Effector memory CD8-positive, alpha-beta T cell (primary cell): ENCODE measurements at regions not wholly inside any gene's neighbourhood (a gene's known extent, or its start where the extent isn't known, plus 50 kb on each side); places are given as distances from the start of the nearest gene placed in this dataset.

Experiments
- ATAC-seq: fragments of 150-1000 bp; cut with Tn5 transposase; replicated peaks from 2 replicates; pipeline ENCODE4 v1.10.0; 2021; ENCODE audit warnings: mild to moderate bottlenecking, moderate library complexity
- DNase-seq, 3 experiments: peaks; one replicate each; pipeline ENCODE4 v3.0.0; 2021
- H3K27ac Mint-ChIP-seq, 2 donors: one replicate each; pipeline ENCODE4 v1.8.0; 2022; ENCODE audit warnings: mild to moderate bottlenecking in 2 of 2, mixed read lengths in 2 of 2, moderate library complexity in 2 of 2
- H3K27me3 Mint-ChIP-seq, 2 donors: one replicate each; pipeline ENCODE4 v1.8.0; 2022; ENCODE audit warnings: mixed read lengths in 2 of 2
- H3K36me3 Mint-ChIP-seq: one replicate; pipeline ENCODE4 v1.8.0; 2022; ENCODE audit warnings: mild to moderate bottlenecking, moderate library complexity, mixed read lengths; ENCODE audit not compliant: insufficient read depth
- H3K4me1 Mint-ChIP-seq, 2 donors: one replicate each; pipeline ENCODE4 v1.8.0; 2022; ENCODE audit warnings: low read depth in 2 of 2, mixed read lengths in 2 of 2
- H3K4me3 Mint-ChIP-seq, 2 donors: one replicate each; pipeline ENCODE4 v1.8.0; 2022; ENCODE audit warnings: mild to moderate bottlenecking in 2 of 2, mixed read lengths in 2 of 2, moderate library complexity in 2 of 2
- H3K9me3 Mint-ChIP-seq, 2 donors: one replicate each; pipeline ENCODE4 v1.8.0; 2022; ENCODE audit warnings: mixed read lengths in 2 of 2

DNA sequence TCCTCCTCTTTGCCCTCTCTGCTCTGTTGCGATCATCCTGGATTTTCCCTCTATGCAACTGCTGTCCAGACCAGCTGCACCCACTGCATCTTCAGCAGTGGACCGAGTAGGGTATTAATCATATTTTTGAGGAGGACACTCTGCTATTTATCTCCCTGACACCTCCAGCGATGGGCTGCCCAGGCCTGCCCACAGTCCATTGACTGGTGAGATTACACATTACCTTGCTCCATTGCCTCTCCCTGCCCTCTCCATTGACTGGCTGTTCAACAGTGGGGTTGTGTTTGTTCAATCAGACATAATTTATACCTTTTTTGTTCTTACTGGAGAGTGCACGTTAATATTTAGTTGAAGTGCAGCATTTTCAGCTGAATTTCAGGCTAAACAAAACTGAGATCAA lies 559.3 kb upstream of the ARRDC4 start:
- H3K4me1 Mint-ChIP-seq, result no peaks in the 10 kb centered on the region
- ATAC-seq (no peak), DNase-seq (no peak)
- peaks cover 5 to 22% of the 10 kb centered on the region in 2 donors for H3K9me3 Mint-ChIP-seq
- H3K27me3 Mint-ChIP-seq, result no peaks in the 10 kb centered on the region
- no peak overlapping the region for H3K4me3 Mint-ChIP-seq
- no peaks in the 10 kb centered on the region for H3K36me3 Mint-ChIP-seq
- H3K27ac Mint-ChIP-seq, result no peak overlapping the region

DNA sequence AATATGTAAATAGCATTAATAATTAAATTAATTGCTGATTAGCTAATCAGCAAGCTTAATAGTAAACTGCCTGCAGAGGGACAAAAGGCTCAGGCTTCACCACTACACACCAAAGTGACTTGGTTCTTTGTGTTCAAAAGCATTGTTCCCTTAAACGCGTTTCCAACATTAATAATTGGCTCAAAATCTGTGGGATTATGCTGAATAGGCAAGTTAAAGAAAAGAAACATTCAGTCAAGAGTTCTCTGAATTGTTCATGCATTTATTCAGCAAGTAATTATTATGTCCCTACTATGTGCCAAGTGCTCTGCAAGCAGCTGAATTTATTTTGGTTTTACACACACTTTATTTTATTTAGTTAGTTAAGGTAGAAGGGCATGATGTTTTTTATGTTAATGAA lies 558.5 kb upstream of the ARRDC4 start:
- H3K4me1 Mint-ChIP-seq, result no peaks in the 10 kb centered on the region
- H3K9me3 Mint-ChIP-seq, result peaks cover 7 to 22% of the 10 kb centered on the region in 2 donors
- H3K4me3 Mint-ChIP-seq, result no peak overlapping the region
- no peaks in the 10 kb centered on the region for H3K36me3 Mint-ChIP-seq
- DNase-seq (no peak), ATAC-seq (no peak)
- H3K27ac Mint-ChIP-seq, result no peak overlapping the region
- no peaks in the 10 kb centered on the region for H3K27me3 Mint-ChIP-seq

DNA sequence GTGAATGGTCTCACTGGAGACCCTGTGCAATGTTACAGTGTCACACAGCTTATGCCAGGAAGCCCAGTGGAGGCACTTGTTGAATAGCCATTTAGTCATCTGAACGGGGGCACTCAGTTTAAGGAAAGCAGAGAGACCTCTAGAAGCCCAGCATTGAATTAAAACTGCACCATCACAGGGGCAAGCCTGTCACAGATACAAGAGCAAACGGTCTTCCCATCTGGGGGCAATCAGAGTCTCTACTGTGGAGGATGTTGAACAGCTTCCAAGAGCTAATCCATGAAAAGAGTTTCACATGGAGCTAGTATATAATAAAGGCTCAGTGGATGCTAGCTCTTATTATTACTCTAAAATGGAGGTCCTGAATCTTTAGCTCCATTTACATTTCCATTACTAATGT lies 553.7 kb upstream of the ARRDC4 start:
- Mint-ChIP-seq H3K9me3 (peaks cover 7 to 12% of the 10 kb centered on the region in 2 donors), H3K4me3 (no peak overlapping the region), H3K27ac (no peak overlapping the region), H3K27me3 (no peaks in the 10 kb centered on the region), H3K36me3 (no peaks in the 10 kb centered on the region), H3K4me1 (no peaks in the 10 kb centered on the region)
- ATAC-seq (no peak), DNase-seq (no peak)

DNA sequence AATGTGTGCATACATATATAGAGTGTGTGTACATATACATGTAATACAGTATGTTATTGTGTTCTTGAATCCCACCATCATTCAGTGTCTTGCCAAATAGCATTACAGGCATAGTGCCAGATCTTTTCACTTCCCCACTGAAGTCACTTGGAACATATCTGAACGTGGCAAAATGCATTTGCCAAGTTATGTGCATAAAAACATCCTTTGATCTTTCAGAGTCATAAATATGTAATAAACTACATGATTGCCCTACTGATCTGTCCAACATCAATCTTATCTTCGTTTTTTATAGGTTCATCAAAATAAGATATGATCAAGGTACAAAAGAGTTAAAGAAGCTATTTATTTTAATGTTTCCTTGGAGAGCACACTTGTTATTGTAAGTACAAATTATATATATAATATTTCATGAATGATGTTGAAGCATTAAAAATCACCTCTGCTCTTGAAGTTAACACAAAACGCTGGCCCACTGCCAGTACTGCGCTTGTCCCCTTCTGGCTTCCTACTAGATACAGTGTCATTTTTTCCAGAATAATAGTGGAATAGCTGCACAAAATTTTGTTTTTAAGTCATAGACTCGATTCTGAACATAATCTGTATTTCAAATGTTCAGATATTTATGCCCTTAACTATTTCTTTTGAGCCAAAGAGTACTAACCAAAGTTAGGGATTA lies 549.5 kb upstream of the ARRDC4 start:
- ATAC-seq, result no peak
- Mint-ChIP-seq H3K27ac (no peak overlapping the region), H3K4me1 (no peaks in the 10 kb centered on the region), H3K9me3 (peaks cover 2 to 5% of the 10 kb centered on the region in 2 donors), H3K27me3 (no peaks in the 10 kb centered on the region), H3K4me3 (no peak overlapping the region), H3K36me3 (no peaks in the 10 kb centered on the region)
- DNase-seq, result no peak

DNA sequence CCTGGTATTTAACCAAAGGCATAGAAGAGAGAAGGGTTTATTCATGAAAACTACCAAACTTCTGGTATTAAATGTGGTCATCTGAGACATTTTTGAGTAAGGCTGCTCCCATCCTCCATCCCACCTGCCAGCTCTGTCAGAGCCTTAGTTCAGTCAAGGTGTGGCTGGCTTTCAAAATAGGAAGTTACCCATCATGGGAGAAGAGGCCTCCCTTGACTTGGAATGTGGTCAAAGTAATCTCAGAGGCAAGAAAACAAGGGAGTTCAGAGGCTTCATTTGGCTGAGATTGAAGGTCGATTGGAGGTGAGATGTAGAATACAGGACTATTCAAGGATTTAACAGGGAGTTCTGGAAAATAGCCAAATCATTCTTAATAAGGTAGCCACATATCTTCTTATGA lies 540.4 kb upstream of the ARRDC4 start:
- no peak overlapping the region for H3K4me3 Mint-ChIP-seq

DNA sequence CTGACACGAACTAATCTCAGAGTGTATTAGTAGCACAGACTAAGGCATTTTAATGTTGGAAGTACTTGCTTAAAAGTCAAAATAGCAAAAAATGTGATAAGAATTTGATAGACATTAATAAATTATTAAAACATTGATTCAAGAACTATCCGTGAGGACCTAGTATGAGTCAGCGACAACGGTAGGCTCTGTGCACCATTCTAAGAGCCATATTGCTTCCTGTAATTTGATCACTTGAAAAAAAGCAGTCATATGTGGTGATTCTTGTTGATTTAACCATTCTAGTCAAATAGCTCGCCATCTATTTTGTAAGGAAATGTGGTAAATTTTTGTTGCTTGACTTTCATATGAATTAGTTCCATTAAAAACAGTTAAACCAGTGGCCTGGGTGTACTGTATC lies 534.9 kb upstream of the ARRDC4 start:
- Mint-ChIP-seq H3K27ac (no peak overlapping the region), H3K4me1 (no peaks in the 10 kb centered on the region), H3K36me3 (no peaks in the 10 kb centered on the region), H3K4me3 (no peak overlapping the region), H3K9me3 (peaks cover 2 to 4% of the 10 kb centered on the region in 2 donors), H3K27me3 (no peaks in the 10 kb centered on the region)
- ATAC-seq (no peak), DNase-seq (no peak)

More for the DNA sequence above, 540.4 kb upstream of the ARRDC4 start:
- no peaks in the 10 kb centered on the region for H3K4me1 Mint-ChIP-seq
- no peak for DNase-seq
- H3K27ac Mint-ChIP-seq, result no peak overlapping the region
- H3K36me3 Mint-ChIP-seq, result no peaks in the 10 kb centered on the region
- H3K27me3 Mint-ChIP-seq, result no peaks in the 10 kb centered on the region
- peaks cover 6 to 13% of the 10 kb centered on the region in 2 donors for H3K9me3 Mint-ChIP-seq
- ATAC-seq, result no peak

DNA sequence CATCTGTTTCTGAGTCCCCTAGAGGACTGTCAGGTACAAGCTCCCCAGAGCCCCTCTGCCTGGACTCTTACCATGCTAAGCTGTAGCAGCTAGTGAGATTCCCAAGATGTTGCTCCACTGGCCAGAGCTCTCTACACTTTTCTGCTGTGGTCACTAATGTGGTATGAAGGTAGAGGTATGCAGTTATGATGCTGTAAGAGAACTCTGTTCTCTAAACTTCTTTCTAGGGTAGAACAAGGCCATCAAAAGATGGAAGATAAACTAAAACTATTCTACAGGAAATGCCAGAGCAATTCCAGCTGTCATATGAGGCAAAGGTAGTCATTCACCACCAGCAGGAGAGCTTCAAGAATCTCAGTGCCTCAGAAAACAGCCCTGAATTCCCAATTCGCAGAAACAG lies 517.4 kb upstream of the ARRDC4 start:
- Mint-ChIP-seq H3K27ac (no peak overlapping the region), H3K4me3 (no peak overlapping the region), H3K36me3 (no peaks in the 10 kb centered on the region), H3K4me1 (no peaks in the 10 kb centered on the region), H3K9me3 (peaks cover 4 to 7% of the 10 kb centered on the region in 2 donors), H3K27me3 (no peaks in the 10 kb centered on the region)
- ATAC-seq, result no peak
- no peak for DNase-seq

DNA sequence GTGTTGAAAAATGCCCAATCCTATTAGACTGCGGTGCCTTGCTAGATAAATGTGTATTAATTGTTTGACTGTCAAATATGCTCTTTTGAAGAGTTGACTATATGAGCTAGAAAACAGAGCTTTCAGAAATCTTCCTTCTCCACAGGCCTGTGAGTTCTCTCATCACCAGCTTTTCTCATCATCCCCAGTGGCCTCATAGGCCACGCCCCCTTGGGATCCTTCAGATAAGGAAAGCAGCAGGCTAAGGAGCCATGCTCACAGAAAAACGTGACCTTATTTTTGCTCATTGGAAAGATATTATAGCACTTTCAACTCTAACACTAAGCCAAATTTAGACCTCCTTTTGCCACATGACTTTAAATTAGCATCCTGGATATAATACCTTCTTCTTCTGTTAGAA lies 514.4 kb upstream of the ARRDC4 start:
- Mint-ChIP-seq H3K4me1 (no peaks in the 10 kb centered on the region), H3K9me3 (peaks cover 3 to 7% of the 10 kb centered on the region in 2 donors), H3K27ac (no peak overlapping the region), H3K36me3 (no peaks in the 10 kb centered on the region), H3K27me3 (no peaks in the 10 kb centered on the region), H3K4me3 (no peak overlapping the region)
- no peak for ATAC-seq
- no peak for DNase-seq

DNA sequence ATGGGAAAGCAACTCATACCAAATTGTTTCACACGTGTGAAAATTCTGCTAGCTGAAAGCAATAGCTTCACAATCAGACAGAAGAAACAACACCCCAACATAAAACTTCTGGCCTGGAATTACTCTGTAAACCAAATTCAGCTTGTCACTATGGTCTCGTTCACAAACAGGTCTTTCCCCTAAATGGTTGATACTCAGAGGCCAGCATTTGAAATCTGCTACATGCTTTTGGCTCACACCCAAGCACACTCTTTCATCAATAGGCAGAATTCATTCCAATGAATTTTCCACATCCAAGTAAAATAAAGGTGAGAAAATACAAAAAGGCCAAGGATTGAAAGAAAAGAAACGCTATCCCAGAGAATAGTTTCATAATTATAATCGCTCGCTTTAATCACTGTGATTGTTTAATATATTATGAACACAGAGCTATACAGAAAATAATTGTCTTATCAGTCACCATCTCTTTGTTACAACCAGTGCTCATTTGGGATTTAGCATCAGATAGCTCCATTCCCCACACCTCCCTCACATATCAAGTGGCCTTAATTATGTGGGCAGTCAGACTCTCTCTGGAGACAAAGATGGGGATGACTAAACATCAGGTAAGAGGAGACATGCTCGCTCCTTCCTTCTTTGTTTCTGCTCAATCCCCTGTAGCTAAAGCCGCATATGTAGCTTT lies 503.8 kb upstream of the ARRDC4 start:
- no peak for ATAC-seq
- no peak for DNase-seq
- no peak overlapping the region for H3K27ac Mint-ChIP-seq
- H3K9me3 Mint-ChIP-seq, result peaks cover 0 to 3% of the 10 kb centered on the region in 2 donors
- H3K27me3 Mint-ChIP-seq, result no peaks in the 10 kb centered on the region
- H3K36me3 Mint-ChIP-seq, result no peaks in the 10 kb centered on the region
- H3K4me3 Mint-ChIP-seq, result no peak overlapping the region
- no peaks in the 10 kb centered on the region for H3K4me1 Mint-ChIP-seq

DNA sequence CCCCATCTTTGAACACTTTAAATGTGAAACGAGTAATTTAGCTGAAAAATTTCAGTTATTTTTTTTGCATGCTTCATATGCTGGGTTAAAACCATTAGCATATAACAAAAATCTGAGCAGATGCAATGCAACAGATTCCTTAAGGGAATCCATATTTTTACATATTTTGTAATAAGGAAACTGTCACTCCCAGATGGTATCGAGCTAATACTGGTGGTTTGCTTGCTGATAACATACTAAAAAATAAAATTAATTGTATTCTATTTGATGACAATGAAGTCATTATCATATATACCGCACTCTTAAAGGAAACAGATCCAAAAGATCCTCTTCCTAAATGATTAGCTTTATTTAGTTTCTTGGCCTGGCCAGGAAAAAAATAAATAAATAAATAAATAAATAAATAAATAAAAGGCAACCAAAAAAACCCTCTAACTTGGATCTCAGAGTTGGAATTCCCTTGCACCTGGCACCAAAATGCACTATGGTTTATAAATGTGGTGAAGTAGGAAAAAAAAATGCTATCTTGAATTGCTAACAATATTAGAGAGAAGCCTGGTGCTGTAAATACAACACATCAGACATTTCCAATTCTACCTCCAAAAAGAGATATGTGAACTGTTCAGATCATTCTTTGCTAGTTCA lies 503.2 kb upstream of the ARRDC4 start:
- H3K4me3 Mint-ChIP-seq, result no peak overlapping the region
- peaks cover 0 to 3% of the 10 kb centered on the region in 2 donors for H3K9me3 Mint-ChIP-seq
- H3K27me3 Mint-ChIP-seq, result no peaks in the 10 kb centered on the region
- H3K4me1 Mint-ChIP-seq, result no peaks in the 10 kb centered on the region
- no peak overlapping the region for H3K27ac Mint-ChIP-seq
- H3K36me3 Mint-ChIP-seq, result no peaks in the 10 kb centered on the region
- no peak for DNase-seq
- no peak for ATAC-seq

DNA sequence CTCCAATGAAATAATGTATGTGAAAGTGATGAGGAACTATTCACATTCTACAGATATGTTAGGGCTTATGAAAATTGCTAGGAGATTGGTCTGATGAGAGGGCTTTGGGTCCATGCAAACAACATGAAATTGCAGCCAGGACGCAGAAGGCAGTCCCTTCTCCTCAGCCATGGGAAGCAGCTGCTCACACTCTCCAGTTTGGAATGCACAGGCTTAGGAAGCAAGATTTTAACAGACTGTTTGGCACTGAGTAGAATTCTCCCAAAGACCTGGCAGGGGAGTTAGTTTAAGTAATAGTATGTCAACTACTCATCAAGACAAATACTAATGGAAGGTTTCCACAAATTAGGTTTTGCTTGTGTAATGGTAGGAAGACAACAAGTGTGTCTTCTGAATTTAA lies 500.7 kb upstream of the ARRDC4 start:
- Mint-ChIP-seq H3K4me3 (no peak overlapping the region), H3K27ac (no peak overlapping the region), H3K27me3 (no peaks in the 10 kb centered on the region), H3K9me3 (peaks cover 0 to 5% of the 10 kb centered on the region in 2 donors), H3K36me3 (no peaks in the 10 kb centered on the region), H3K4me1 (no peaks in the 10 kb centered on the region)
- ATAC-seq, result no peak
- no peak for DNase-seq

DNA sequence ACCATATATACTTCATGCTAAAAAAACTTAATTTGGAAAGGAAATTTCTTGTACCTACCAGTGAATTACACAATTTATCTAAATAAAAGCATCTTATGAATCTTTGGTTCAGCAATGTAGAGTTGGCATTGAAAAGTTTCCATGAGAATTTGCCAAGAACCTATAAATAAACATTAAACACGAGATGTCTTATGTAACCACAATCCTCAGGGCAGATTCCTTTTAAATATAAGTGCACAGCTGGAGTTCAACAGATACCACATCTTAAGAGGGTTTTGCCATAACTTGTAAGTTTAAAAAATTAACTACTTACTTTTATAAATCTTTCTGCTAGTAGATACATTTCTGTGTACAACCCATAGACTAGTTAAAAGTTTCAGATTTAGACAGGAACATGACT lies 499.3 kb upstream of the ARRDC4 start:
- no peak overlapping the region for H3K27ac Mint-ChIP-seq
- no peaks in the 10 kb centered on the region for H3K36me3 Mint-ChIP-seq
- no peaks in the 10 kb centered on the region for H3K4me1 Mint-ChIP-seq
- peaks cover 0 to 3% of the 10 kb centered on the region in 2 donors for H3K9me3 Mint-ChIP-seq
- no peak overlapping the region for H3K4me3 Mint-ChIP-seq
- no peaks in the 10 kb centered on the region for H3K27me3 Mint-ChIP-seq
- DNase-seq (no peak), ATAC-seq (no peak)

DNA sequence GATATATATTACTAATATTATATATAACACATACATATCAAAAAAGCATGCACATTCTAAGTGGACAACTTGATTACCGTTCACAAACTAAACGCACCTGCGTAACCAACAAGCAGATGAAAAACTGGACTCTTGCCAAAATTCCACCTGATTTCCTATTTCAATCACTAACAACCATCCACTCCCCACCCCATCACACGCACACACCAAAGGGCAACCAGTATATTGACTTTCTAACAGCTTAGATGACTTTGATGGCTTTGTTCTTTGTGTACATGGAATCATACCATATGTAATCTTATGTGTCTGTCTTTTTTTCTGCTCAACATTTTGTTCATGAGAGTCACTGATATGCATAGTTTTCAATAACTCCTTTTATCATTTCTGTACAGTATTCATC lies 496.8 kb upstream of the ARRDC4 start:
- Mint-ChIP-seq H3K4me3 (no peak overlapping the region), H3K27me3 (no peaks in the 10 kb centered on the region), H3K27ac (no peak overlapping the region), H3K9me3 (peaks cover 0 to 4% of the 10 kb centered on the region in 2 donors), H3K4me1 (no peaks in the 10 kb centered on the region), H3K36me3 (no peaks in the 10 kb centered on the region)
- DNase-seq, result no peak
- no peak for ATAC-seq

DNA sequence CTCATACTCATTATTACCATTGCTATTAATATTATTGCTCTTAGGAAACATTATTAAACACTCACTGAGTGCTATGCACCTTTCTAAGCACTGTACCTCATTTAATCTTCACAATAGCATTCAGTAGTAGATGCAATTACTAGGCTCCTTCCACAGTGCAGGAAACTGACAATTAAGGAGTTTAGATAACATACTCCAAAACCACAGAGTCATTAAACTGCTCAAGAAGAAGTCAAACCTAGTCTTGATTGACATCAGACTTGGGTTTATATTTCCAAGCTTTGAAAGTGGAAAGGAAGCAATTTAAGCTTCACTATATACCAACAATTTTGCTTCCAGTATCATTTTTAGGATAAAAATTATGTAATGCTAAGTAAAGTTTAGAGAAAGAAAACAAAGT lies 490.1 kb upstream of the ARRDC4 start:
- Mint-ChIP-seq H3K36me3 (no peaks in the 10 kb centered on the region), H3K27ac (no peak overlapping the region), H3K4me1 (no peaks in the 10 kb centered on the region), H3K9me3 (peaks cover 7 to 8% of the 10 kb centered on the region in 2 donors), H3K27me3 (no peaks in the 10 kb centered on the region), H3K4me3 (no peak overlapping the region)
- DNase-seq (no peak), ATAC-seq (no peak)
